ENCODE measurements at regions not wholly inside any gene's neighbourhood (a gene's known extent, or its start where the extent isn't known, plus 50 kb on each side); places are given as distances from the start of the nearest gene placed in this dataset.

DNA sequence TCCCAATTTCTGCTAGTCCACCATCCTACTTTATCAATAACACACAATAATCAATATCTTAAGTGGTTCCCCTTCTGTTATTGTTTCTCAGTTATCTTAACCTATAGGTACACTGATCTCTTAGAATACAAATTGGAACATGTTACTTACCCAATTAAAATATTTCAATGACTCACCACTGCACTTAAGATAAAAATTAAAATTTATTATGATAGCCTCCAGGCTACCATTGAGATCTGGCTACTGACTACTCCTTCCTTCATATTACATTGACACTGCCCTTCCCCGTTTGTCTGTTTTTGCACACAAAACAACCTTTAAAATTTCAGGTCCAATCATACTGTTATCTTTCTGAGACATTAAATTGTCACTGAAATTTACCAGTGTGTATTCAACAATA is 1074.7 kb downstream of the ADGRL3 start:
- DNase-seq (ENCODE audit: low spot score) = no peak

DNA sequence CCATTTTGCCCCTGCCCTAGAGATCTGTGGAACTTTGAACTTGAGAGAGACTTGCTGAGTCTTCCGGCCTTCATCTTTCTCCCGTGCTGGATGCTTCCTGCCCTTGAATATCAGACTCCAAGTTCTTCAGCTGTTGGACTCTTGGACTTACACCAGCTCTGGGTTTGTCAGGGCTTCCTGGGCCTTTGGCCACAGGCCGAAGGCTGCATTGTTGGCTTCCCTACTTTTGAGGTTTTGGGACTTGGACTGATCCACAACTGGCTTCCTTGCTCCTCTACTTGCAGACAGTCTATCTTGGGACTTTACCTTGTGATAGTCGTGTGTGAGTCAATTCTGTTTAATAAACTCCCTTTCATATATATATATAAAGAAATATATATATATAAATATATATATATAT is 1071.0 kb downstream of the ADGRL3 start:
- DNase-seq (ENCODE audit: low spot score) = no peak

DNA sequence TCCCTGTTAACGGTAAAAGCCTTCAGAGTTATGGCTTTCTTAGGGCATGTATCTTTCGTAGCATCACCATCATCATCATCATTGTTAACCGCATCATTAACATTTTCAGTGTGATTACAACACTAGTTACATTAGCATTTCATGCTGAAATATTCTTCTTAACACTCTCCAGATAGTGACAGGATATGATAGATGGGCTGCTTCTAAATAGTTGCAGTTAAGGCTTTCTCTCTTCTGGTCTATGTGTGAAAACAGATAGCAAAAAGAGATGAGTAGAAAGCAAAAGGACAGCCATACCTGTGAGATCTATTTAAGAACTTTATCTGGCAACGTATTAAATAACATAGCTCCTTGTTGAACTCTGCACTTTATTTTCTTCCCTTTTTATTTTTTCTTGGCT is 1069.8 kb downstream of the ADGRL3 start:
- no peak for DNase-seq (ENCODE audit: low spot score)

DNA sequence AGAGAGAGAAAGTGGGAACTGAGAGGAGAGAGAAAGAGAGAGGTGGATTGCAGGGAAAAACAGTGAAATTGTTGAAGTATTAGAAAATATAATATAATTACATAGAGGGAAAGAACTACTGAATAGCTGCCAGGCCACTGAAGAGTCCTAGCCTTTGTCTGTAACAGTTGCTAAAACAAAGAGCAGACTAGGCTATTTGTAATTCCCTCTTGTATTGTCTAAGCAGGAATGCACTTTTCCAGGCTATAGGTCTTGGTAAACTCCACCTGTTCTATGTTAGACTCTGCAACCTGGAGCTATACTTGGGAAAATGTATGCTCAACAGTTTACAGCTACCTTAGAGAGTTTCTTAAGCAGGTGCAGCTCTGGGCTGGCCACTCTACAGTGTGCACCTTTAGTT is 1063.3 kb downstream of the ADGRL3 start:
- DNase-seq (ENCODE audit: low spot score) = no peak

DNA sequence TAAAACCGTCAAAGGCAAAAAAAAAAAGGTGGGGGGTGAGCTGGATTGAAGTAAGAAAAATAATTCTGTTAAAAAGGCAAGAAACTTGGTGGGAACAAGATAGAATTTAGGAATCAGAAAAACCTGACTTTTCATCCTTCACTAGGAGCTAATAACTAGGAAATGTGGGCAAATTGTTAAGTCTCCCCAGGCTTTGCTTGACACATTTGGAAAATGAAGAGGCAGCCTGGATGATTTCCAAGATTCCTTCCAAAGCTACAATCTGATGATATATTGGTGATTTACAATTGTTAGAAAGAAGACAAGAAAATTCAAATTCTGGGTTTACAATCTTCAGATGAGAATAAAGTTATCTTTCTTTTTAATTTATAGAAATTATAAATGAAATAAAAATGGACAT is 1062.5 kb downstream of the ADGRL3 start:
- no peak for DNase-seq (ENCODE audit: low spot score)

DNA sequence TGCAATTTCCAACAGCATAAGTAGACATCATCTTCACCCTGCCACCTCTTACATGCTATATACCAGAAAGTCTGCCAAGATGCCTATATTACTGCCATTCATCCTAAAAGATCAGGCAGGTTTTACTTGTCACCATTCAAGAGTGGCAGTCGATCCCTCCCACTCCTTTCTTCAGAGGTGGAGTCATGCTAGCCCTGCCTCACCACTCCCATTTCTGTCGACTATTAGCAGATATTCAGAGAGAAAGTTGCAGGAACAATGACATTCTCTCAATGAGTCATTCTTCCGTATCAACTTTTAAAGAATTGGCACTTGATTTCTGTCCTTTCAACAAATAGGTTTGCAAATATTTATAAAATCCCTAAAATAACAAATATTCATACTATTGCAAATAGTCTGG is 1060.1 kb downstream of the ADGRL3 start:
- DNase-seq (ENCODE audit: low spot score) = no peak

DNA sequence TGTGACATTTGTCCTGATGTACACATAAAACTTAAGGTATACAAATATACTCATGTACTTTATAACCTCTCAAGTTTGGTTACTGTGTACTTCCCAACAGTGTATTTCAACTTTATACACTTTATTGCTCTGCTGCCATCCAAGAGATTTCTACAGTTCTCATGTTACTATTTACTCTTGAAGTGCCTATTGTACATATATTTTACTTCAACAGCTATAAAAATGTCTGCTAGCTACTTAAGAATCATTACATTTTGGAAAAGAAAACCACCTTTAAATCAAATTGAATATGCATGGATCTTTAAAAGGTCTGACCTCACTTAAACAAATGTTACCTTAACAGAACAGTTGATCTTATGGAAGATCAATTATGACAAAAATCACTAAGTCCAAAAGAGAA is 1056.4 kb downstream of the ADGRL3 start:
- no peak for DNase-seq (ENCODE audit: low spot score)

DNA sequence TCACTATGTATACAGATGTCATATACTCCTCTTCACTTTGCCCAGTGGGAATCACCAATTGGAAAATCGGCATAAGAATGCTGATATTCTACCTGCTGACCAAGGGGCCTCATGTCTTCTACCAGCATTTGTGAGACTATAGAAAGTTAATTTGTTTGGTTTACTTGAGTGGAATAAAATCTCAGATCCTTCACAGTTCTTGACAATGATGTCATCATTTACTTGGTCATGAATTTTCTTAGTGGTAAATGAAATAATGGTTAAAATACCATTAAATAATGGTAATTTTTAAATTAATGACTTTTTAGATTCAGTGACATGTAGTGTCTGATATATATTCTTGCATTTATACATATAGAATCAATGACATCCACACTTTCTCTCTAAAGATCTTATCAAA is 1052.6 kb downstream of the ADGRL3 start:
- DNase-seq (ENCODE audit: low spot score) = no peak

DNA sequence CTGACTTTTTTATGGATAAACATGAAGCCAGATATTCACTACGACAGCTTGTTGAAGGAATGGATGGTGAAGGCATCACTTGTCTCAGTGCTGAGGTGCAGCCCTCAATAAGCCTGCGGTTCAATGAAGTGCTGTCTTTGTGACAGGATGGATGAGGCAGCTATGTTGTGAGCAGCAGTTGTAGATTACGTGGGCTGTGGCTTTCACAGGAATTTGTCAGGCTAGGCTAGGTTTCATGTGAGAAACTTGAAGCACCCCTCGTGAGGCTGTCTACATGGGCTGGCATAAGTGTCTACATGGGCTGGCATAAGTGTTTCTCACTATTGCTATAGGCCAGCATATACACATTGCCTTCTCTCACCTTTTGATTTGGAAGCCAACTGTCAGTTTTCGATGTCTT is 1050.0 kb downstream of the ADGRL3 start:
- no peak for DNase-seq (ENCODE audit: low spot score)

DNA sequence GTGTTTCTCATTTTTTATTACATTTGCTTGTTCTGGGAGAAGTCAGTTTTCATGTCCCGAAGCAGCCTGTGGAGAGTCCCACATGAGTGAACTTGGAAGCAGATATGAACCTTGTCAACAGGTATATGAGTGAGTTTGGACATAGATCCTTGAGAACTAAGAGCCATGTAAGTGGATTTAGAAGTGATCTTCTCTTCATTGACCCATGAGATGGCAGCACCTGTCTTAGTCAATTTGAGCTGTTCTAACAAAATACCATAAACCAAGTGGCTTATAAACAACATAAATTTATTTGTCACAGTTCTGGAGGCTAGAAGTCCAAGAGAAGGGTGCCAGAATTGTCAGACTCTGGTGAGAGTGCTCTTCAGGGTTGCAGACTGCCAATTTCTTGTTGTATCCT is 1043.8 kb downstream of the ADGRL3 start:
- no peak for DNase-seq (ENCODE audit: low spot score)

DNA sequence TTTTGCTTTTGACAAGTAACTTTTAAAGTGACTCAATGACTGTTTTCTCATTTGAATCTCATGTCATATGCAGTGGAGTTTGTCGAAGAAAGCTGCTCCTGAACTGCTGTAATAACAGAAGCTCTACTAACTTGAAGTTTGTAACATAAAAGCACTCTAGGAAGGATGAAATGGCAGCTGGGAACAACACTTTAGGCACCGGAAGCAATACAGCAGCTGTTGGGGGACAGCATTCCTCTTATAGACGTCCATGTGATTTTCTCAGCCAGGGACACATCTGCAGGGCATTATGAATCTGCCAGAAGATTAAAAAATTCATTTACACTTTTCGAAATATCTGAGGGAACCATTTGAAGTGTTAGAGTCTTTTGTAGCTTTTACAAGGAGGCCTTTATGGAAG is 1035.8 kb downstream of the ADGRL3 start:
- no peak for DNase-seq (ENCODE audit: low spot score)

DNA sequence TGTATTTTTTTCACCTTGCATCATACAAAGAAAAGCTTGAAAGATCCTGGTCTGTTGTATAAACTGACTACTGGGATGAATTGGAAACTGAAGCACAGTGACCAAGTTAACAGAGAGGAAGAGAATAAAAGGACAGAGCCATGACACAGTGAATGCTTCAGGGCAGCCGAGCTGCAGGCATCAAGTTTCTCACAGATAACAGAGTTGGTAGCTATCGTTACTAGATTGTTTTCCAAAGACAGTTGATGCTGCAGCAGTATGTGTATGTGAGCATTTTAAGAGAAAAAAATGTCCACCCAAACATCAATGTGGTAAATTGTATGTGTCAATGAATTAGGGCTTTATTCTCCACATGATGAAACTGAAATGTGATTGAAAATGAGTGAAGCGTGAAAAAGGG is 1032.7 kb downstream of the ADGRL3 start:
- no peak for DNase-seq (ENCODE audit: low spot score)

DNA sequence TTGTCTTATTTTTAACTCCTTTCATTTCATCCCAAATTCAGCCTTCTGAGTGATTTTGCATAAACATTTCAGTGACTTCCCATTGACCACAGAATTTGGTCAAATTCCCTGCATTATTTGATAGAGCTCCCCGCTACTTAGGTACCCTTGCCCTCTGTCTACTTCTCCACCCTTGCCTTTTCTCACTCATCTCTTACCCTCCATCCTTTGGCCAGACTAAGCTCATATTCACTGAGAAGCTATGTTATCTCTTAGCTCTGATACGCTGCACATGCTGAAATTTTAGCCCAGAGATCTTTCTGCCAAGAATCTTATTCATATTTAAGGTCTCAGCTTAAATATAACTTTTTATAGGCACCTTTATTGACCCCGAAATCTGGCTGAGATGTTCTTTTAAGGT is 1031.9 kb downstream of the ADGRL3 start:
- no peak for DNase-seq (ENCODE audit: low spot score)

DNA sequence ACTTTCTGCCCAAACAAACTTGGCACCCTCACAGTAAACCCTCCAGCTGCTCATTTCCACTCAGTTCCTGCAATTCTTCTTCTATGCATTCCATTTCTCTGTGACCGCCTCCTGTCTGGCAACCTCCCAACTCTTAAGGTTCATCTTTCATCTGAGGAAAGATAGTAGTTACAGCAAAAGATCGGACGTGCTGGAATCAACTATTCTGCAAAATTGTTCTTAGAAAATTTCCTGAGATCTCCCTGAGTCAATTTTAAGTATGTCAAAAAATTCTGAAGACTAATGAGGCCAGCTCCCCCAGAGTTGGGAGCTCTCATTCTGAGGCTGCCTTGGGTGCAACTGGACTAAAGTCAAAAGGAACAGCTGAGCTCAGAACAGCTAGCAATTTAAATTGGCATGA is 1026.0 kb downstream of the ADGRL3 start:
- DNase-seq (ENCODE audit: low spot score) = no peak

DNA sequence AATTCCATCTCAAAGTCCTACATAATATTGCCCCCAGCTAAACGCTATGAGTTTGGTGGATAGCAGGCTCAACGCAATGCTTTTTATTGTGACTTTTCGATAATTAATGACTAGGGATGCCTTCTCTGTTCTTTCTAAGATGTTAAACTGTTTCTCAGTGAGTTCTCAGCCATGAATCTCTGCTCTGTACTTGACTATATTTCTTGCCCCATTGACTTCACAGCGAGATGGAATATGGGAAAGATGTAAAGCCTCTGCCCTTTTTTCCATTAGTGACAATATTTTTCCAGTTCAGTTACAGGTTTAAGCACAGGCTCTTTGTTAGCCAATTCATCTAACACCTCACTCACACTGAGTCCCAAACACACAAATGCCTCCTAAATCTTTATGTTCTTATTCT is 1022.0 kb downstream of the ADGRL3 start:
- DNase-seq (ENCODE audit: low spot score) = no peak

DNA sequence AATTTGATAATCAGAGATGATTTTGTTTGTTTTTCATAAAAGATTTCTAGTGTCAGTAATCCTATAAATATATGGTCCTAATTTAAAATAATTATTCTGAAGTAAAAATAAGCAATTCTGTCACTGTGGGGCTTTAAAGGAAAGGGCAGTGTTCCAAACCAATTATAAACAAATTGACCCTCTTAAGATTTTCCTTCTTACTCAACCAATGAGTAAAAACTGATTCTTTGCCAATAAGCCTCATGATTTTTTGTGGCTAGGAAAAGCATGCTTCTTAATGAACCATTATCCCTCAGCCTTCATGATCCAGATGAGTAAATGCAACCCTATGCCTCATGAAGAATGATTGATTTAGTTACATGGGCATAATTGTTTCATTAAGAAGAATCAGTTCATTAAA is 1010.4 kb downstream of the ADGRL3 start:
- no peak for DNase-seq (ENCODE audit: low spot score)

DNA sequence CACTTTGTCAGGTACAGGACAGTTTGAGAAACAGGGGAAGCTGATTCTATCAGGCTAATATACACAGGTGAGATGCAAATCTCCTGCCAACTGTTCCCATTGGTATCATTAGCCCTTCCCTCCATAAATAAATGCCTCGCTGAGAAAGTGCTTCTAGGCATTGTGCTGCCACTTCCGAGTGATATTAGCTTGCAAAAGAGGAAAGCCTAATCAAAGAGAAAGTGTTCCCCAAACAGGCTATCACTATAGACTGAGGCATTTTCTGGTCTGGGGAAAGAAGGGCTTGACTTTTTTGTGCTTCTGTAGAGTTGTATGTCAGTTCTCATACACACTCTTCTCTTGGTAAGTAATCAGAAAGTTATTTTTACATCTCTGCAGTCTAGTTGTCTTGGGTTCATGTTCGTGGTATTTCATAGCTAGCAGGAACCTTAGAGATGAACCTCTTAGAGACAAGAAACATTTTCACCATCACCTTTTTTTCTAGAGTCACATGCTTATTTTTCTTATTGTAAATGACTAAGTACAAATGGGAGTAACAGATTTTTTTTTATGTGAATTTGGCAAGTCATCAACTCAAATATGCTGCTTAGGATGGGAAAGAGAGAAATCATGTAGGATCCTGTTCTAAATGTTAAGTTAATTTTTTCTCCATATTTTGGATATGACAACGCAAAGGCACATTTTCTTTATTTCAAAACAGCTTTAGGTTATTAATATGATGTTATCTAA is 1009.8 kb downstream of the ADGRL3 start:
- no peak for DNase-seq (ENCODE audit: low spot score)

DNA sequence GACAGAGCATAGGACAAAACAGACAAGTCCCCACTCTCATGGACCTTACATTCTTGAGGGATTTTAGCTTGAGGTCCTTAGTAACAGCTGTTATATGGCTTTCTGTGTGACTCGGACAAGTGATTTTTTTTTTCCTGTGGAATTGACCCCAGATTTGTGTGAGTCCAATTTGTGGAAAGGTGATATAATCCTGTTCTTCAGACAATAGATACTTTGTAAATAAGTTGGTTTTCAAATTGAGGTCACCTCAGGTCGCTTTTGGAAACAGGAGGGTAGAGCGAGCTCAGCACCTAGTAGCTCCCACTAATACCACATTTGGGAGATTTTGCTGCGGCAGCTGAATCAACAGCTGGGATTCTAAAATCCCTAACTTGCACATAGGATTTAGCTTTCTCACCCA is 1008.8 kb downstream of the ADGRL3 start:
- DNase-seq (ENCODE audit: low spot score) = no peak

DNA sequence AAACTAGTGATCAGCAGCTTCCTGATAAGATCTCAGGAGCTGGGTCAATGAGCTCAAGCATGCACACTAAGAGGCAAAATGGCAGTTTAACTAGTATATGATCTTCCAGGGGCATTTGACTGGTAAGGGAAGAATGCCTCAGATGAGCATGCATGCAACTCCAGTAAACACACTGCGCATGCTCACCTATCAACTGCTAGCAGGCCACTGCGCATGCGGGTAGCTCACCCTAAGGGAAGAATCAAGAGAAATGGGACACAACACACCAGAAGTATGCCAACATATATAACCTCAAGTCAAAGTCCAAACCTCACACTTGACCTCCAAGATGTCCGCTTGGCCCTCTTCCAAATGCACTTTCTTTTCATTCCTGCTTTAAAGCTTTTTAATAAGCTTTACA is 1004.0 kb downstream of the ADGRL3 start:
- no peak for DNase-seq (ENCODE audit: low spot score)

DNA sequence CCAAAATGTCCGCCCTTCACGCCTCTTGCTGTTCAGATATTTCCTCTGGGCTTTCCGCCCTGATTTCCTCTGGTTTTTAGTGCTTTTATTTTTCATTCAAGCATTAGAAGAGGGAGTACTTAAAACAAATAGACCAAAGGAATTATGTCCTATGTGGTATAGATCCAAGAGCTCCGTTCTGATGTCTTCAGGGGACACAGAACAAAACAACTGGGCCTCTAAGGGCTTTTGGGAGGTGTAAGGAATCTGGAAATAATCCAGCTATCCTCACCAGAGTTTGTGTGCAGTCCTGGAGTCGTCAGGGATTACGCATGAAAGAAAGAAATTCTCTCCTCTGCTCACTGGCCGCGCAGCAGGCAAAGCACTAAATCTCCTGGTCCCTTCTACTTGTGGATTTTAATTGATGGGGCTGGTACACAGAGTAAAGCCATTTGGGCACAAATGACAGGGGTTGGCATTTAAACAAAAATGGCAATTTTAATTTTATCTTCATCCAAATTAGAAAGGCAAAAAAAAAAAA is 999.2 kb downstream of the ADGRL3 start:
- no peak for DNase-seq (ENCODE audit: low spot score)

DNA sequence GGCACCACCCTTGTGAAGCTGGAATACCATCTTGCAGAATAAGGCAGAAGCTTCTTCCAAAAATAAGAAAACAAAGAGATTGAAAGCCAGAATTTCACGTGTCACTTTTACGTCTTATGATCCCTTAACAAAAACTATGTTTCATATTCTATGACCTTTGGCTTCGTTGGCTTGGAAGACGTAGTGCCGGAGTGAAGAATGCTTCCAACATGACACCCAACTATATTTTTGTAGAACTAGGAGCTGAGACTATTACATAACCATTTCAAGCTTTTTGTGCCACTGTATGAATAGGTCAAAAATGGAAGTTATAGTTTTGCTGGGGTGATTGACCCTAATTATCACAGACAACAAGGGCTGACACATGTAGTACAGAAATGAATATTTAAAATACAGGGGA is 996.2 kb downstream of the ADGRL3 start:
- DNase-seq (ENCODE audit: low spot score) = no peak

DNA sequence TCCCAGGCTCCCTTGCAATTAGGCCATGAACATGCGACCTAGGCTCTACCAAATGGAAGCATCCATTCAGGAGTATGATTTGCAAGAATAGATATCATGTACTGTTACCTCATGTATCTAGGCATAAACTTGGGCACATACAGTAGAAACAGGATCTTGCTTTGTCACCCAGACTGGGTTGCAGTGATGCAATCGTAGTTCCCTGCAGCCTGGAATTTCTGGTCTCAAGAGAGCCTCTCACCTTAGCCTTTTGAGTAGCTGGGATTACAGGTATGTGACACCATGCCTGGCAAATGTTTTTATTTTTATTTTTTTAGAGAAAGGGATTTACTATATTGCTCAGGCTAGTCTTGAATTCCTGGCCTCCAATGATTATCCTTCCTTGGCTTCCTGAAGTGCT is 994.2 kb downstream of the ADGRL3 start:
- no peak for DNase-seq (ENCODE audit: low spot score)

DNA sequence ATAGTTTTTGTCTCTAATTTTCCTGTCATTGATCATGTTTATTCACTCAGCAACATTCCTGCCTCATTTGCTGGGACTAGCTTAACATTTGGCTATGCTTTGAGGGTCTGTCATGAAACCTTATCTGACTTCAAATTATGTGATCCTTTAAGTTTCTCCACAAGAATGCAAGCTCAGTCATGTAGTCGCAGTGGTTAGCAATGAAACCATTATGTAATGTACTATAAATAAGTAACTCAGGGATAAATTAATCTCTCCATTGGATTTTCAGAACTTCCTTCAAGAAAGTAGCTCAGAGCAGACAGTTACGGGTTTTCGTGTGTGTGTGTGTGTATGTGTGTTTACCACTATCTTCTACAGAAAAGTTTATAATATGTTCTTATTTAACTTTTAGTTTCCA is 993.6 kb downstream of the ADGRL3 start:
- DNase-seq (ENCODE audit: low spot score) = no peak

Data from mesenteric fat pad (tissue), 1 donor.